GM19025 (cell line): ENCODE measurements at regions not wholly inside any gene's neighbourhood (a gene's known extent, or its start where the extent isn't known, plus 50 kb on each side); places are given as distances from the start of the nearest gene placed in this dataset.

Experiments
- ATAC-seq: cut with Tn5 transposase; IDR thresholded peaks from one replicate; pipeline ENCODE4 v1.9.1; 2021; ENCODE audit warnings: mild to moderate bottlenecking, low read depth, moderate library complexity; ENCODE audit not compliant: unreplicated experiment

DNA sequence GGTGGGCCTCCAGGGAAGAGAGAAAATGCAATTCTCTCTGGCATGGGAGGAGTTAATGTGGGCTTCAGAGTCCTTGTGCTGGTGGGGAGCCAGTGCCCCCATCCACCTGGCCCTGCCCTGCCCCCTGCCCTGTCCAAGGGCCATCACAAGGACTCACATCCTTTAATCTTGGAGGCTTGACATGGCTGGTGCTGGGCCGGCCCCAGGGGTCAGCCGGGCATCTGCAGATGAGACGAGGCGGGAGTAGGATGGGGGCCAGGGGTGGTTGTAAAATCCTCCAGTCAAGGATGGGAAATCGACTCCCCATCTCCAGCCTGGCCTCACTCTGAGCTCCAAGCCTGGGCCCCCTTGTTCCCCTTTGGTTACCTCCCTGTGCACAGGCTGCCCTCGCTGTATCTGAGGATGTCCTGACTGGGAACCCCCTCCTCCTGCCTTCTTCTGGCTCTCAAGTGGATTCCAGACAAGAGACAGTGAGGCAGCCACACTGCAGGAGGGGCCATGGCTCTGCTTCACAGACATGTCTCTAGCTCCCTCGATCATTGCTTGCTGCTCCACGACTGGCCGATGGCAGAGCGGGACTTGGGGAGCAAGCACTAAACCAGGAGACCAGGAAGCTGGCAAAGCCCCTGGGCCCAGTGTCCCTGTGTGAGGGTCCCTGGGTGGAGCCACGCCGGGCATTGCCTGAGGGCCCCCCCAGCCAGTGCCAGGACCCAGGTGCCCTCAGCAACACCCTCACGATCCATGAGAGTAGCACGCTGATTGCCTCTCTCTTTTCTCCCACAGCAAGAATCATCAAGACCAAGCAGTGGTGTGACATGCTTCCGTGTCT lies 1120.5 kb downstream of the BRD1 start:
- ATAC-seq = no peak

- no peak for ATAC-seq
Measured at GRCh38 chr22:48705917-48706605, 1121.6 kb downstream of the BRD1 start.

DNA sequence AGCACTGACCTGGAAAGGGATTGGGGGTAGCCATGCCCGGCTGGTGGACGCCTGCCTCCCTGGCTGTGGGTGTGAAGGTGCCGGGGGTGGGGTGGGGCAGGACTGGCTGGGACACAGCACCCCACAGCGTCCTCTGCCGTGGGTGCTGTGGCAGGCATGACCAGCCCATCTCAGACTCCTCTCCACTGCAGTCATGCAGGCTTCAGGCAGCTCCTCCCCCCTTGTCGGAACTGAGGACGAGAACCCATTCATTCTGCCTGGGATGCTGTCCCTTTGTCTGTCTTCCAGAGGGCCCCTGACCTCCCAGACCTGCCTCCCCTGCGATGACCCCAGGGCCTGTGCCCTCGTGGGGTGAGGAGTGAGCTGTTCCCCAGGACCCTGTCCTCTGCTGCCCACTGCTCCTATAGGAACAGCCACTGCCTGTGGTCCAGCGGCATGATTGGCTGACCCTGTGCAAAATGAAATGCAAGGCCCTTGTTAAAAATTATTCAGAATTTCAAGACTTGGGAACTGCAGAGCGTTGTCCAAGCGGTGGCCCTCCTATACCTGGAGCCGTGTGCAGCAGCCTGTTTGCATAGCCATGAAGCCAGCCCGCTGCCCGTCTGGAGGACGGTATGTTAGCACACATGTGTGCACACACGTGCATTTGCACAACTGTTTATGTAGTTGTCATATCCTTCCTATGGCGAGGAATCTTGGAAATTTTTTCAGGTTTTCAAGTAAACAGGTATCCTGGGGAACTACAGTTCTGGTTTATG lies 1122.3 kb downstream of the BRD1 start:
- ATAC-seq = no peak

- ATAC-seq = no peak
Measured at GRCh38 chr22:48704335-48704734, 1123.3 kb downstream of the BRD1 start.

DNA sequence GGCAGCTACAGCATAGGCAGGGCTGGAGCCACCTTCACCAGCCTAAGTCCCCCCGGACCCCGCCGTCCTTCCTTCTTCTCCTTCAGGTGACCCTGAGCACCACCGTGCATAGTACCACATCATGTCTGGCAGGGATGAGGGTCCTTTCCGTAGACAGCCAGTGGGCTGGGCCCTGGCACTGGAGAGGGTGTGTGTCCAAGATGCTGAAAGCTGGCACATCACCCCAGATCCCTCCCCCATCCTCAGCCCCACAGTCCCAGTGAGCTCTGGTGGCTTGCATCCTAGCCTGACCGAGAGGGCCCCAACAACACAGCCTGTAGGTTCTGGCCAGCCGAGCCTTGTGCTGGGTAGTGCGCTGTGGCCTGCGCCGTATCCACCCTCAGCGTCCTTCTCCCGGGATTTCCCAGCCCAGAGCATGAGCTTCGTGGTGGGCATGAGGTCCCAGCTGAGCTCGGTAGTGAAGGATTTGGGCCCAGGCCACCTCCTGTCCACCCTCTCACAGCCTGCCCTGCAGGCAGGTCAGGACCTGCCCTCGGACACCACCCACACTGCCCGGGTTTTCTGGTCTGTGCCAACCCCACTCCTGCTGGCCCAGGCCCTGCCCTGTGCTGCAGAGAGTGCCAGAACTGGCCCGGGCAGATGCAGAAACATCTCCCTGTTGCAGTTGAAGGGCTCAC lies 1124.3 kb downstream of the BRD1 start:
- ATAC-seq = no peak

- no peak for ATAC-seq
Measured at GRCh38 chr22:48702573-48703264, 1125.0 kb downstream of the BRD1 start.

DNA sequence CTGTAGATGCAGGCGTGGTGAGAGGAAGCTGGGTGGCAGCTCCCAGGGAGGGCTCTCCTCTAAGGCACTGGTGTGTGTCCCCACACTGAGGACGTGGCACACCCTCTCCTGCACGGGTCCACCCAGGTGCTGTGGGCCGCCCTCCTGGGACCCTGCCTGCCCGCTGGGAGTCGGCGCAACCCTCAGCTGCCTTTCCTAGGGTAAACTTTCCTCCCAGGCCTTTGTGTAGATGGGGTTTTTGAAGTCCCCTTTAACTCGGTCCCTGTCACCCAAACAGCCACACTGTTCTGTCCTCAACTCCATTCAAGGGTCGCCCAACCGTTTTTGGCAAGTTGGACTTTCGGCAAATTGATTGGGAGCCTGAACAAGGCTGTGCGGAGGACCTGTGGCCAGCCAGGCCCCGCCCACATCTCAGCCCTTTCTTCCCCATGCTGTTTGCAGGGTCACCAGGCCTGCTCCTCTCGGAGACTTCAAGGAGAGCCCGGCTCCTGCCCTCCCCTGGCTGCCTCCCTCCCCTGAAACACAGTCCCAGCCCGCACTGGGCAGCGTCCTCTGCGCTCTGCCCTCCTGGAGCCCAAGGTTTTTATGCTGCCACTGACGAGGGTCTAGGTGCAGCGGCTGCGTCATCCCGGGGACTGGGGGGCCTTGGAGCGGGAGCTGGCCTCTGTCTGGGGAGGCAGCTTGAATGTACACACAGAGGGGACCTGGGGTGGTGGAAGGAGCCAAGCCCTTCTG lies 1126.2 kb downstream of the BRD1 start:
- no peak for ATAC-seq

GRCh38 chr22:48700566-48701295 lies 1126.9 kb downstream of the BRD1 start:
- ATAC-seq = no peak

DNA sequence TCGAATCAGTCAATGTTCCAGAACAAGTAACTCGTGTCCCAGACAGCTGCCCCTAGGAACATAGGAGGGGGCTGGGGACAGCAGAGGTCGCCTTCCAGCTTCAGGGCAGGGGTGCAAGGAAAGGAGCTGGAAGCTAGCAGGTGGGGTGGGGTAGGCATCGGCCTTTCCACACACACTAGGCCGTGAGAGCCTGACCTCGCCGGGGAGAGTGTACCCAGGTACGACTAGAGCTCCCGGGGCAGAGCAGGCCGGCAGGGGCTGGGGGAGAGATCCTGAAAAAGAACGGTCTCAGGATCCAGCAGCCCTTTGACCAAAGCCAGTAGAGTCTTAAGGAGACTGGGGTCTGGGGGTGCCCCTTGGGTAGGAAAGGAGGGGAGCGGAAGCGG lies 1127.5 kb downstream of the BRD1 start:
- no peak for ATAC-seq

GRCh38 chr22:48699511-48699910 lies 1128.2 kb downstream of the BRD1 start:
- ATAC-seq = no peak

DNA sequence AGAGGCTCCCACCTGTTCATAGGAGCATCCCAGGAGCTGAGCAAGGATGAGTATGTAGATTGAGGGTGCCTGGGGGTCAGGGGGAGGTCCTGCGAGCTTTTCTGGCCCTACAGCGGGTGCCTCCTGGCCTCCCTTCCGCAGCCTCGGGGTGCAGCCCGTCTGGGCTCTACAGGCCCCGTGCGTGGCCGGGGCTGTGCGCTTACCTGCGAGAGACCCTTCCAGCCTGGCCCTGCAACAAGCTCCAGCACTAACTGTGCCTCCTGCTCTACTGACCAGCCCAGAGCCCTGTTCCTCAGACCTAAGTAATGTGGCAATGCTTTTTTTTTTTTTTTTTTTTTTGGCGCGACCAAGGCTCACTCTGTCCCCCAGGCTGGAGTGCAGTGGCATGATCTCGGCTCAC lies 1129.1 kb downstream of the BRD1 start:
- ATAC-seq = no peak

- ATAC-seq = no peak
Measured at GRCh38 chr22:48697694-48698276, 1129.9 kb downstream of the BRD1 start.

- ATAC-seq = no peak
Measured at GRCh38 chr22:48697223-48697622, 1130.5 kb downstream of the BRD1 start.

GRCh38 chr22:48696371-48696770 lies 1131.3 kb downstream of the BRD1 start:
- no peak for ATAC-seq

- ATAC-seq = no peak
Measured at GRCh38 chr22:48695731-48696305, 1131.9 kb downstream of the BRD1 start.

- no peak for ATAC-seq
Measured at GRCh38 chr22:48695251-48695650, 1132.4 kb downstream of the BRD1 start.

- no peak for ATAC-seq
Measured at GRCh38 chr22:48694296-48694883, 1133.3 kb downstream of the BRD1 start.
